GM21529 (cell line): ENCODE measurements at regions not wholly inside any gene's neighbourhood (a gene's known extent, or its start where the extent isn't known, plus 50 kb on each side); places are given as distances from the start of the nearest gene placed in this dataset.
"Not testable (repeated sequence)": the region's sequence is repeated elsewhere in the genome, so short reads cannot be mapped to it uniquely, and the experiment has no call there.

ENCODE experiments used
- ATAC-seq: cut with Tn5 transposase; IDR thresholded peaks from one replicate; pipeline ENCODE4 v1.9.1; 2021; ENCODE audit not compliant: unreplicated experiment

- ATAC-seq, result no peak
Observed at GRCh38 chr4:155592179-155592937, 74.3 kb upstream of the GUCY1A1 start.

- no peak for ATAC-seq
Observed at GRCh38 chr4:155591738-155592143, 74.9 kb upstream of the GUCY1A1 start.

GRCh38 chr4:155590796-155591585 lies 75.7 kb upstream of the GUCY1A1 start:
- no peak for ATAC-seq

- no peak for ATAC-seq
Observed at GRCh38 chr4:155588437-155588836, 78.2 kb upstream of the GUCY1A1 start.

- ATAC-seq, result no peak
Observed at GRCh38 chr4:155587766-155588165, 78.9 kb upstream of the GUCY1A1 start.

GRCh38 chr4:155582971-155583437 lies 83.6 kb upstream of the GUCY1A1 start:
- no peak for ATAC-seq

GRCh38 chr4:155582041-155582440 lies 84.6 kb upstream of the GUCY1A1 start:
- ATAC-seq, result no peak

GRCh38 chr4:155578726-155579370 lies 87.8 kb upstream of the GUCY1A1 start:
- ATAC-seq, result no peak

- no peak for ATAC-seq
Observed at GRCh38 chr4:155578219-155578618, 88.4 kb upstream of the GUCY1A1 start.

- not testable (repeated sequence) for ATAC-seq
Observed at GRCh38 chr4:155574329-155574728, 92.3 kb upstream of the GUCY1A1 start.

- no peak for ATAC-seq
Observed at GRCh38 chr4:155573126-155573525, 93.5 kb upstream of the GUCY1A1 start.

- no peak for ATAC-seq
Observed at GRCh38 chr4:155572106-155572703, 94.4 kb upstream of the GUCY1A1 start.

- no peak for ATAC-seq
Observed at GRCh38 chr4:155571184-155571944, 95.3 kb upstream of the GUCY1A1 start.

GRCh38 chr4:155570661-155571060 lies 96.0 kb upstream of the GUCY1A1 start:
- ATAC-seq, result no peak

- no peak for ATAC-seq
Observed at GRCh38 chr4:155569960-155570515, 96.6 kb upstream of the GUCY1A1 start.

- no peak for ATAC-seq
Observed at GRCh38 chr4:155569471-155569870, 97.2 kb upstream of the GUCY1A1 start.

GRCh38 chr4:155568641-155569220 lies 97.9 kb upstream of the GUCY1A1 start:
- ATAC-seq, result no peak

GRCh38 chr4:155566354-155566753 lies 100.3 kb upstream of the GUCY1A1 start:
- ATAC-seq, result no peak

GRCh38 chr4:155565776-155566175 lies 100.9 kb upstream of the GUCY1A1 start:
- ATAC-seq, result no peak

- no peak for ATAC-seq
Observed at GRCh38 chr4:155565330-155565729, 101.3 kb upstream of the GUCY1A1 start.
